Keratinocyte (primary cell): ENCODE measurements at regions not wholly inside any gene's neighbourhood (a gene's known extent, or its start where the extent isn't known, plus 50 kb on each side); places are given as distances from the start of the nearest gene placed in this dataset.

Experiments
- DNase-seq: peaks from one replicate; pipeline ENCODE4 v3.0.0-alpha.2; 2011; ENCODE audit warnings: low read depth, missing footprints, low spot score
- FAIRE-seq: peaks from 2 replicates; lab custom pipeline; 2011; peaks lifted over from hg19 to GRCh38; lab: Jason Lieb, UNC
- H2AFZ ChIP-seq: 2 replicates; pipeline ENCODE4 v1.6.0; 2012; ENCODE audit warnings: low read length, control low read depth, inconsistent platforms; ENCODE audit not compliant: control insufficient read depth
- H3K27ac ChIP-seq: 2 replicates; pipeline ENCODE4 v1.5.1; 2011; ENCODE audit warnings: low read length; ENCODE audit not compliant: control insufficient read depth, insufficient read depth
- H3K27me3 ChIP-seq: 3 replicates; pipeline ENCODE4 v1.6.0; 2011; ENCODE audit warnings: low read length; ENCODE audit not compliant: control insufficient read depth, insufficient read depth; ENCODE audit errors: extremely low read depth
- H3K36me3 ChIP-seq, 2 experiments: 2 replicates in 1 of 2; 3 replicates in 1 of 2; pipeline ENCODE4 v1.5.1; 2011; ENCODE audit warnings: low read length in 2 of 2, mild to moderate bottlenecking in 1 of 2; ENCODE audit not compliant: control insufficient read depth in 2 of 2, insufficient read depth in 2 of 2; ENCODE audit errors: extremely low read depth in 1 of 2
- H3K4me1 ChIP-seq: 3 replicates; pipeline ENCODE4 v1.5.1; 2011; ENCODE audit warnings: low read length; ENCODE audit not compliant: control insufficient read depth, insufficient read depth; ENCODE audit errors: extremely low read depth
- H3K4me2 ChIP-seq: 3 replicates; pipeline ENCODE4 v1.6.0; 2011; ENCODE audit warnings: low read depth, low read length; ENCODE audit not compliant: control insufficient read depth, insufficient read depth; ENCODE audit errors: extremely low read depth
- H3K4me3 ChIP-seq, 3 experiments: fragments of 200-600 bp in 1 of 3; sonication (generic) in 1 of 3; 2 replicates in 2 of 3; 3 replicates in 1 of 3; pipeline ENCODE4 v1.5.1; 2011 to 2016; ENCODE audit warnings: low read length in 3 of 3, mild to moderate bottlenecking in 3 of 3, control low read depth in 2 of 3, inconsistent platforms in 1 of 3, low read depth in 1 of 3, mixed read lengths in 1 of 3, mixed run types in 1 of 3, moderate library complexity in 1 of 3; ENCODE audit not compliant: control insufficient read depth in 2 of 3, insufficient read depth in 2 of 3; ENCODE audit errors: extremely low read depth in 1 of 3
- H3K79me2 ChIP-seq: 2 replicates; pipeline ENCODE4 v1.6.0; 2012; ENCODE audit warnings: low read length; ENCODE audit not compliant: control insufficient read depth, insufficient read depth
- H3K9ac ChIP-seq: 3 replicates; pipeline ENCODE4 v1.6.0; 2011; ENCODE audit warnings: low read length; ENCODE audit not compliant: control insufficient read depth, insufficient read depth; ENCODE audit errors: extremely low read depth
- H3K9me1 ChIP-seq: 3 replicates; pipeline ENCODE4 v1.6.0; 2011; ENCODE audit warnings: low read length; ENCODE audit not compliant: control insufficient read depth, insufficient read depth; ENCODE audit errors: extremely low read depth
- H3K9me3 ChIP-seq: 2 replicates; pipeline ENCODE4 v1.5.1; 2012; ENCODE audit warnings: low read depth, low read length; ENCODE audit not compliant: control insufficient read depth
- H4K20me1 ChIP-seq: 3 replicates; pipeline ENCODE4 v1.6.0; 2011; ENCODE audit warnings: low read length; ENCODE audit not compliant: control insufficient read depth, insufficient read depth; ENCODE audit errors: extremely low read depth
- EZH2 ChIP-seq: IDR thresholded peaks from one replicate; pipeline ENCODE4 v1.6.1; 2012; ENCODE audit warnings: inconsistent platforms, mild to moderate bottlenecking, low read length, moderate library complexity
- dilution Hi-C: fragments of 300-500 bp; cut with MboI; formaldehyde crosslinking; loops from one replicate; pipeline ENCODE4 v1.7.0; 2020; ENCODE audit warnings: low sequenced_read_pairs; ENCODE audit not compliant: extremely low pct_ligation_motif_present
- TF ChIP-seq, protein P1 (sequence below), 3 experiments: IDR thresholded peaks in 1 of 3; conservative IDR thresholded peaks in 1 of 3; optimal IDR thresholded peaks in 1 of 3; 2 replicates in 2 of 3; 3 replicates in 1 of 3; pipeline versions ENCODE3 to v1.5.1; 2011; ENCODE audit warnings: low read length in 3 of 3, mild to moderate bottlenecking in 3 of 3, moderate library complexity in 2 of 3, control low read depth in 1 of 3, inconsistent platforms in 1 of 3; ENCODE audit not compliant: insufficient read depth in 2 of 3; ENCODE audit errors: extremely low read depth in 1 of 3

DNA sequence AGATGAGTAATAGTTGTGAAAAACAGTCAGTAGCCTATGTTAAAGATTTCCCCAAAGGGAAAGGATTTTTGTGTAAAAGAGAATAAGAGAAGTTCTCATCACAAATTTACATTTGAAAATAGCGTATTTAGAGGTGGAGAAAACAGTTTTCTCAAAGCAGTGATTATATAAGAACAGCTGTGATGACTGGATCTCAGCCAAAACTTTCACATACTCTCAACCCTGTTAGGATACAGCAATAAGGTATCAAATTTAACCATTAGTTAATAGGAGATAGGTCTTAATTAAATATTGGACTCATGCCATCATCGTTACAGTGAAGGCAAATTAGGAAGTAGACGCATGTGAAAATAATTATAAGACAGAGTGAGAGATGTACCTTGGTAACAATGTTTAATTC, 622.7 kb downstream of the PCDH18 start:
- Histone ChIP-seq H3K27ac (no peak overlapping the region), H2AFZ (no peak overlapping the region), H3K4me2 (no peak overlapping the region), H3K79me2 (no peaks in the 10 kb centered on the region), H3K9me3 (no peaks in the 10 kb centered on the region), H3K36me3 (no peaks in the 10 kb centered on the region), H3K27me3 (no peaks in the 10 kb centered on the region), H4K20me1 (no peaks in the 10 kb centered on the region), H3K9me1 (no peaks in the 10 kb centered on the region), H3K9ac (no peak overlapping the region), H3K4me1 (no peaks in the 10 kb centered on the region), H3K4me3 (no peak overlapping the region)
- dilution Hi-C loops = no loop called here
- DNase-seq = no peak
- TF ChIP-seq, protein P1, sequence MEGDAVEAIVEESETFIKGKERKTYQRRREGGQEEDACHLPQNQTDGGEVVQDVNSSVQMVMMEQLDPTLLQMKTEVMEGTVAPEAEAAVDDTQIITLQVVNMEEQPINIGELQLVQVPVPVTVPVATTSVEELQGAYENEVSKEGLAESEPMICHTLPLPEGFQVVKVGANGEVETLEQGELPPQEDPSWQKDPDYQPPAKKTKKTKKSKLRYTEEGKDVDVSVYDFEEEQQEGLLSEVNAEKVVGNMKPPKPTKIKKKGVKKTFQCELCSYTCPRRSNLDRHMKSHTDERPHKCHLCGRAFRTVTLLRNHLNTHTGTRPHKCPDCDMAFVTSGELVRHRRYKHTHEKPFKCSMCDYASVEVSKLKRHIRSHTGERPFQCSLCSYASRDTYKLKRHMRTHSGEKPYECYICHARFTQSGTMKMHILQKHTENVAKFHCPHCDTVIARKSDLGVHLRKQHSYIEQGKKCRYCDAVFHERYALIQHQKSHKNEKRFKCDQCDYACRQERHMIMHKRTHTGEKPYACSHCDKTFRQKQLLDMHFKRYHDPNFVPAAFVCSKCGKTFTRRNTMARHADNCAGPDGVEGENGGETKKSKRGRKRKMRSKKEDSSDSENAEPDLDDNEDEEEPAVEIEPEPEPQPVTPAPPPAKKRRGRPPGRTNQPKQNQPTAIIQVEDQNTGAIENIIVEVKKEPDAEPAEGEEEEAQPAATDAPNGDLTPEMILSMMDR (optimal IDR thresholded peaks at IDR 0.05 in 1 of 3, IDR thresholded peaks at IDR 0.05 in 1 of 3, conservative IDR thresholded peaks at IDR 0.05 in 1 of 3; ENCODE audit: extremely low read depth in 1 of 3, insufficient read depth in 2 of 3, low read length in 3 of 3) = no peak
- TF ChIP-seq EZH2 = no peak
- no peak for FAIRE-seq

GRCh38 chr4:136908122-136908521, 624.2 kb downstream of the PCDH18 start:
- Histone ChIP-seq H4K20me1 (no peaks in the 10 kb centered on the region), H2AFZ (no peak overlapping the region), H3K4me1 (no peaks in the 10 kb centered on the region), H3K4me2 (no peak overlapping the region), H3K9me3 (no peaks in the 10 kb centered on the region), H3K4me3 (no peak overlapping the region), H3K36me3 (no peaks in the 10 kb centered on the region), H3K27ac (no peak overlapping the region), H3K9me1 (no peaks in the 10 kb centered on the region), H3K79me2 (no peaks in the 10 kb centered on the region), H3K27me3 (no peaks in the 10 kb centered on the region), H3K9ac (no peak overlapping the region)
- dilution Hi-C loops = no loop called here
- DNase-seq = no peak
- TF ChIP-seq EZH2 = no peak
- TF ChIP-seq, protein P1 (optimal IDR thresholded peaks at IDR 0.05 in 1 of 3, IDR thresholded peaks at IDR 0.05 in 1 of 3, conservative IDR thresholded peaks at IDR 0.05 in 1 of 3; ENCODE audit: extremely low read depth in 1 of 3, insufficient read depth in 2 of 3, low read length in 3 of 3) = no peak
- FAIRE-seq = no peak
